ENCODE measurements at regions not wholly inside any gene's neighbourhood (a gene's known extent, or its start where the extent isn't known, plus 50 kb on each side); places are given as distances from the start of the nearest gene placed in this dataset.

GRCh38 chr2:14567561-14567960 lies 65.0 kb upstream of the LRATD1 start:
- intact Hi-C loops (cut with DNase I; ENCODE audit: low total_unique reads) = no loop called here

GRCh38 chr2:14569294-14569693 lies 63.2 kb upstream of the LRATD1 start:
- Histone ChIP-seq H3K27me3 (no peaks in the 10 kb centered on the region), H3K4me1 (no peaks in the 10 kb centered on the region), H3K36me3 (no peaks in the 10 kb centered on the region), H3K9me3 (no peaks in the 10 kb centered on the region), H3K4me3 (no peak overlapping the region), H3K27ac (no peak overlapping the region)
- DNase-seq = no peak
- intact Hi-C loops (cut with DNase I; ENCODE audit: low total_unique reads) = no loop called here
- no peak for TF ChIP-seq CTCF (IDR thresholded peaks at IDR 0.05)

More at GRCh38 chr2:14567561-14567960, 65.0 kb upstream of the LRATD1 start:
- H3K4me3 ChIP-seq = no peak overlapping the region
- no peaks in the 10 kb centered on the region for H3K4me1 ChIP-seq
- TF ChIP-seq CTCF (IDR thresholded peaks at IDR 0.05) = no peak
- no peak overlapping the region for H3K27ac ChIP-seq
- H3K36me3 ChIP-seq = no peaks in the 10 kb centered on the region
- no peaks in the 10 kb centered on the region for H3K9me3 ChIP-seq
- DNase-seq = no peak
- no peaks in the 10 kb centered on the region for H3K27me3 ChIP-seq

GRCh38 chr2:14572633-14573032 lies 59.9 kb upstream of the LRATD1 start:
- no peak for DNase-seq
- intact Hi-C loops (cut with DNase I; ENCODE audit: low total_unique reads) = no loop called here
- Histone ChIP-seq H3K27ac (no peak overlapping the region), H3K27me3 (no peaks in the 10 kb centered on the region), H3K9me3 (no peaks in the 10 kb centered on the region), H3K4me1 (no peaks in the 10 kb centered on the region), H3K4me3 (no peak overlapping the region), H3K36me3 (no peaks in the 10 kb centered on the region)
- TF ChIP-seq CTCF (IDR thresholded peaks at IDR 0.05) = no peak

- no peak for DNase-seq
- intact Hi-C loops (cut with DNase I; ENCODE audit: low total_unique reads) = no loop called here
- no peaks in the 10 kb centered on the region for H3K9me3 ChIP-seq
- no peak overlapping the region for H3K27ac ChIP-seq
- no peaks in the 10 kb centered on the region for H3K27me3 ChIP-seq
- H3K36me3 ChIP-seq = no peaks in the 10 kb centered on the region
- no peaks in the 10 kb centered on the region for H3K4me1 ChIP-seq
- no peak overlapping the region for H3K4me3 ChIP-seq
- no peak for TF ChIP-seq CTCF (IDR thresholded peaks at IDR 0.05)
Measured at GRCh38 chr2:14577843-14578242, 54.7 kb upstream of the LRATD1 start.

Measured in tibial artery (tissue), 4 donors.